Sigmoid colon (tissue), 6 donors: ENCODE measurements at regions not wholly inside any gene's neighbourhood (a gene's known extent, or its start where the extent isn't known, plus 50 kb on each side); places are given as distances from the start of the nearest gene placed in this dataset.
A peak's percentile ranks its signal among the peaks of the same experiment; 100 is the strongest.

Experiments used
- DNase-seq: peaks from one replicate; pipeline ENCODE4 v3.0.0-alpha.2; 2019
- H3K27ac ChIP-seq, 4 donors: fragments of 200-600 bp; sonication (generic); one replicate each; pipeline ENCODE4 v1.5.1; 2016 to 2019; ENCODE audit warnings: mild to moderate bottlenecking in 1 of 4
- H3K27me3 ChIP-seq, 3 donors: fragments of 200-600 bp; sonication (generic); one replicate each; pipeline ENCODE4 v1.5.1; 2019; ENCODE audit warnings: mild to moderate bottlenecking in 1 of 3
- H3K36me3 ChIP-seq, 4 donors: fragments of 200-600 bp; sonication (generic); one replicate each; pipeline ENCODE4 v1.5.1; 2016 to 2019
- H3K4me1 ChIP-seq, 4 donors: fragments of 200-600 bp; sonication (generic); one replicate each; pipeline ENCODE4 v1.5.1; 2017 to 2019
- H3K4me3 ChIP-seq, 4 donors: fragments of 200-600 bp; sonication (generic); one replicate each; pipeline ENCODE4 v1.5.1; 2017 to 2019; ENCODE audit warnings: mild to moderate bottlenecking in 2 of 4, moderate library complexity in 1 of 4
- H3K9me3 ChIP-seq, 4 donors: fragments of 200-600 bp in 3 of 4; sonication (generic) in 3 of 4; one replicate each; pipeline versions ENCODE4 v1.5.1 to v1.6.1; 2013 to 2019
- CTCF ChIP-seq, 4 experiments: fragments of 450-650 bp in 3 of 4; fragments of 200-600 bp in 1 of 4; IDR thresholded peaks; one replicate each; pipeline ENCODE4 v1.5.1; 2016 to 2019; ENCODE audit warnings: antibody characterized with exemption in 4 of 4, mild to moderate bottlenecking in 3 of 4, moderate library complexity in 2 of 4
- EP300 ChIP-seq, 4 donors: sonication (generic); formaldehyde crosslinking; IDR thresholded peaks; one replicate each; pipeline ENCODE4 v1.6.1; 2017; ENCODE audit warnings: antibody characterized with exemption in 4 of 4
- POLR2A ChIP-seq, 2 donors: fragments of 450-650 bp; IDR thresholded peaks; one replicate each; pipeline ENCODE4 v1.6.1; 2016; ENCODE audit warnings: antibody characterized with exemption in 2 of 2, mild to moderate bottlenecking in 2 of 2, moderate library complexity in 2 of 2
- POLR2AphosphoS5 ChIP-seq, 4 donors: sonication (generic); formaldehyde crosslinking; IDR thresholded peaks; one replicate each; pipeline ENCODE4 v1.6.1; 2017; ENCODE audit warnings: antibody characterized with exemption in 4 of 4
- WGBS, 2 donors: extraction: QIAGEN DNeasy Blood & Tissue Kit; methylation state at CpG; one replicate each; pipeline ENCODE4 v1.1.7; 2013; 5-methylcytosine and 5-hydroxymethylcytosine counted together
- intact Hi-C: fragments of 100-400 bp; cut with DNase I; formaldehyde crosslinking; loops from one replicate; pipeline ENCODE4 v1.15.1; 2023
- donor health status: healthy with polysubstance abuse.
- donor health status: healthy.

- H3K36me3 ChIP-seq, result no peaks in the 10 kb centered on the region
- H3K27me3 ChIP-seq, result no peaks in the 10 kb centered on the region
- no peak for TF ChIP-seq CTCF (IDR thresholded peaks at IDR 0.05)
- no peak for TF ChIP-seq POLR2A (IDR thresholded peaks at IDR 0.05)
- TF ChIP-seq POLR2AphosphoS5 (IDR thresholded peaks at IDR 0.05), result no peak
- no peak for TF ChIP-seq EP300 (IDR thresholded peaks at IDR 0.05)
- intact Hi-C loops, result no loop called here
- 86 to 88% methylated on average over 1 of the region's 1 CpG for WGBS, 2 donors
- H3K27ac ChIP-seq, result no peak overlapping the region
- no peak for DNase-seq
- no peak overlapping the region for H3K4me3 ChIP-seq
- peaks cover 0 to 22% (median 16%) of the 10 kb centered on the region in 4 donors for H3K4me1 ChIP-seq
- H3K9me3 ChIP-seq, result no peaks in the 10 kb centered on the region
Observed at GRCh38 chr12:88642675-88643431, 62.6 kb upstream of the KITLG start.

- 43 to 69% methylated on average over 6 of the region's 6 CpGs for WGBS, 2 donors
- intact Hi-C loops, result no loop called here
- no peak for TF ChIP-seq EP300 (IDR thresholded peaks at IDR 0.05)
- TF ChIP-seq POLR2AphosphoS5 (IDR thresholded peaks at IDR 0.05), result peak in 3 of 4 donors; percentile 14 to 48 (median 17)
- DNase-seq, result no peak
- Histone ChIP-seq H3K27me3 (no peaks in the 10 kb centered on the region), H3K4me3 (no peak overlapping the region), H3K9me3 (no peaks in the 10 kb centered on the region), H3K36me3 (no peaks in the 10 kb centered on the region), H3K4me1 (peaks cover 0 to 22% (median 16%) of the 10 kb centered on the region in 4 donors), H3K27ac (peak overlapping the region; percentile 35 to 76 (median 57))
Observed at GRCh38 chr12:88638966-88639760, 58.9 kb upstream of the KITLG start.

- no peaks in the 10 kb centered on the region for H3K9me3 ChIP-seq
- no peaks in the 10 kb centered on the region for H3K36me3 ChIP-seq
- WGBS, 2 donors, result 84 to 87% methylated on average over 3 of the region's 3 CpGs
- peaks cover 0 to 22% (median 16%) of the 10 kb centered on the region in 4 donors for H3K4me1 ChIP-seq
- H3K27me3 ChIP-seq, result no peaks in the 10 kb centered on the region
- TF ChIP-seq POLR2A (IDR thresholded peaks at IDR 0.05), result no peak
- TF ChIP-seq CTCF (IDR thresholded peaks at IDR 0.05), result no peak
- TF ChIP-seq POLR2AphosphoS5 (IDR thresholded peaks at IDR 0.05), result no peak
- no peak for TF ChIP-seq EP300 (IDR thresholded peaks at IDR 0.05)
- intact Hi-C loops, result no loop called here
- no peak for DNase-seq
- peak overlapping the region; percentile 28 to 76 (median 53) for H3K27ac ChIP-seq
- no peak overlapping the region for H3K4me3 ChIP-seq
Observed at GRCh38 chr12:88638388-88638787, 58.1 kb upstream of the KITLG start.

DNA sequence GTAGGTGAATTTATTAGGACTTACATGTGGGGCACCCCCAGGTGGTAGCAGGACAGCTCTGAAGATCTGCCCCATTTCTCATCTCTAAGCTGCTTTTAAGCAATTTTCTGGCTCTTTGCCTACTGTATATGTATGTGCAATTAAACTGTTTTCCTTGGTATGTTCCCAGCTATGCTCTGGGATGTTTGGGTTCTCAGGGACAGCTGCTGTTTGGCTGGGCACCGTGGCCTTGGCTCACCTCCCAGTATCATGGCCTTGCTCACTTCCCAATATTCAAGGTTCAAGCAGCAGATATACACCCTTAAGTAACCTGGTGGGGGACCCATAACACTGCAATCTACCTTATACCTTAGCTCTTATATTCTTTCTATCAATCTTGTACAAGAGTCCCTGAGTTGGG lies 53.7 kb upstream of the KITLG start:
- H3K4me3 ChIP-seq, result no peak overlapping the region
- no peak for TF ChIP-seq EP300 (IDR thresholded peaks at IDR 0.05)
- TF ChIP-seq POLR2AphosphoS5 (IDR thresholded peaks at IDR 0.05), result no peak
- no peak for TF ChIP-seq POLR2A (IDR thresholded peaks at IDR 0.05)
- no peak for TF ChIP-seq CTCF (IDR thresholded peaks at IDR 0.05)
- WGBS, 2 donors, result 0 to 51% methylated on average over 1 of the region's 1 CpG
- H3K27ac ChIP-seq, result no peak overlapping the region
- no peaks in the 10 kb centered on the region for H3K9me3 ChIP-seq
- intact Hi-C loops, result no loop called here
- DNase-seq, result no peak
- H3K4me1 ChIP-seq, result peaks cover 0 to 19% (median 12%) of the 10 kb centered on the region in 4 donors
- H3K27me3 ChIP-seq, result no peaks in the 10 kb centered on the region
- no peaks in the 10 kb centered on the region for H3K36me3 ChIP-seq

DNA sequence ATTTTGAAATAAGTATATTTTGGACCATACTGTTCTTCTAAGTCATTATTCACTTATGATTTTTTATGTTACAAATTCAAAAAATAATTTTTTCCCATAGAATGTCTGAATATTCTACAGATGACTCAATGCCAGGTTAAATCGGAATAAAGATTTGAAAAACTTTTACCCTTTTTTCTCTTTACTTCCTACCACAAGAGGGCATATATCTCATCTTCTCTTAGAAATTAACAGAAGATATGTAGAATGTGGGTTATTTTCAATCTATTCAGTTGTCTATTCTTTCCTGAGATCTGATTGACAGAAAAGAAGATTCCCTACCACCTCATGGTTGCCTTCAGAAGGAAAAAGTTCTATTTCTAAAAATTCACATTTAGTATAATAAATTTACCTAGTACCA lies 53.0 kb upstream of the KITLG start:
- 72 to 79% methylated on average over 1 of the region's 1 CpG for WGBS, 2 donors
- DNase-seq, result no peak
- TF ChIP-seq EP300 (IDR thresholded peaks at IDR 0.05) (no peak), POLR2A (IDR thresholded peaks at IDR 0.05) (no peak), POLR2AphosphoS5 (IDR thresholded peaks at IDR 0.05) (no peak), CTCF (IDR thresholded peaks at IDR 0.05) (no peak)
- intact Hi-C loops, result no loop called here
- Histone ChIP-seq H3K27me3 (no peaks in the 10 kb centered on the region), H3K4me3 (no peak overlapping the region), H3K27ac (no peak overlapping the region), H3K9me3 (no peaks in the 10 kb centered on the region), H3K4me1 (peaks cover 0 to 15% (median 8%) of the 10 kb centered on the region in 4 donors), H3K36me3 (no peaks in the 10 kb centered on the region)
